ENCODE measurements at regions not wholly inside any gene's neighbourhood (a gene's known extent, or its start where the extent isn't known, plus 50 kb on each side); places are given as distances from the start of the nearest gene placed in this dataset.

GRCh38 chr12:42704810-42705401, 115.4 kb upstream of the PRICKLE1 start:
- no peak for FAIRE-seq
- no peak for DNase-seq (ENCODE audit: low spot score in 2 of 2)

GRCh38 chr12:42704340-42704739, 114.8 kb upstream of the PRICKLE1 start:
- FAIRE-seq (no peak), DNase-seq (ENCODE audit: low spot score in 2 of 2) (no peak)

- no peak for FAIRE-seq
Observed at GRCh38 chr12:42701084-42701483, 111.5 kb upstream of the PRICKLE1 start.

GRCh38 chr12:42698213-42698612, 108.7 kb upstream of the PRICKLE1 start:
- FAIRE-seq (no peak), DNase-seq (ENCODE audit: low spot score in 2 of 2) (no peak)

More at GRCh38 chr12:42701084-42701483, 111.5 kb upstream of the PRICKLE1 start:
- no peak for DNase-seq (ENCODE audit: low spot score in 2 of 2)

GRCh38 chr12:42696406-42697149, 107.0 kb upstream of the PRICKLE1 start:
- FAIRE-seq (no peak), DNase-seq (ENCODE audit: low spot score in 2 of 2) (no peak)

GRCh38 chr12:42695490-42695995, 106.0 kb upstream of the PRICKLE1 start:
- FAIRE-seq: no peak
- DNase-seq (ENCODE audit: low spot score in 2 of 2): no peak

- DNase-seq (ENCODE audit: low spot score in 2 of 2): no peak
- FAIRE-seq: no peak
Observed at GRCh38 chr12:42692749-42693148, 103.2 kb upstream of the PRICKLE1 start.

- no peak for DNase-seq (ENCODE audit: low spot score in 2 of 2)
- no peak for FAIRE-seq
Observed at GRCh38 chr12:42691991-42692557, 102.5 kb upstream of the PRICKLE1 start.

GRCh38 chr12:42690264-42690663, 100.7 kb upstream of the PRICKLE1 start:
- no peak for FAIRE-seq
- DNase-seq (ENCODE audit: low spot score in 2 of 2): no peak

- no peak for FAIRE-seq
- DNase-seq (ENCODE audit: low spot score in 2 of 2): no peak
Observed at GRCh38 chr12:42689699-42690098, 100.2 kb upstream of the PRICKLE1 start.

GRCh38 chr12:42686514-42687172, 97.1 kb upstream of the PRICKLE1 start:
- FAIRE-seq: no peak
- DNase-seq (ENCODE audit: low spot score in 2 of 2): no peak

- FAIRE-seq (no peak), DNase-seq (ENCODE audit: low spot score in 2 of 2) (no peak)
Observed at GRCh38 chr12:42684802-42685071, 95.2 kb upstream of the PRICKLE1 start.

GRCh38 chr12:42683933-42684801, 94.6 kb upstream of the PRICKLE1 start:
- FAIRE-seq (no peak), DNase-seq (ENCODE audit: low spot score in 2 of 2) (no peak)

- no peak for DNase-seq (ENCODE audit: low spot score in 2 of 2)
- FAIRE-seq: no peak
Observed at GRCh38 chr12:42683266-42683665, 93.7 kb upstream of the PRICKLE1 start.

- DNase-seq (ENCODE audit: low spot score in 2 of 2) (no peak), FAIRE-seq (no peak)
Observed at GRCh38 chr12:42679466-42679865, 89.9 kb upstream of the PRICKLE1 start.

GRCh38 chr12:42677461-42677860, 87.9 kb upstream of the PRICKLE1 start:
- DNase-seq (ENCODE audit: low spot score in 2 of 2) (no peak), FAIRE-seq (no peak)

- FAIRE-seq: no peak
Observed at GRCh38 chr12:42673535-42673934, 84.0 kb upstream of the PRICKLE1 start.

GRCh38 chr12:42670719-42671118, 81.2 kb upstream of the PRICKLE1 start:
- FAIRE-seq: no peak
- no peak for DNase-seq (ENCODE audit: low spot score in 2 of 2)

More at GRCh38 chr12:42673535-42673934, 84.0 kb upstream of the PRICKLE1 start:
- DNase-seq (ENCODE audit: low spot score in 2 of 2): no peak

GRCh38 chr12:42669553-42669952, 80.0 kb upstream of the PRICKLE1 start:
- no peak for FAIRE-seq
- no peak for DNase-seq (ENCODE audit: low spot score in 2 of 2)

- no peak for DNase-seq (ENCODE audit: low spot score in 2 of 2)
- FAIRE-seq: no peak
Observed at GRCh38 chr12:42666671-42667243, 77.2 kb upstream of the PRICKLE1 start.
